IMR-90 (cell line): ENCODE measurements at regions not wholly inside any gene's neighbourhood (a gene's known extent, or its start where the extent isn't known, plus 50 kb on each side); places are given as distances from the start of the nearest gene placed in this dataset.

Experiments
- ATAC-seq: fragments of 200-7000 bp; cut with Tn5 transposase; 2 replicates; pipeline ENCODE4 v1.9.1; 2020; ENCODE audit warnings: low read depth, mild to moderate bottlenecking, moderate library complexity
- BruUV-seq: library from RNA; stranded (reverse); fragments of 400-500 nt; replicated peaks from 2 replicates; lab custom pipeline; 2021; lab: Mats Ljungman, UMichigan
- CTCF ChIA-PET: fragments of 300-600 bp; formaldehyde crosslinking; extraction: SDS; loops from one replicate; lab custom pipeline; 2021; ENCODE audit warnings: antibody characterized with exemption; lab: Yijun Ruan, JAX
- POLR2A ChIA-PET: fragments of 300-600 bp; sonication (Branson Sonifier 250); formaldehyde crosslinking; loops from one replicate; lab custom pipeline; 2022; ENCODE audit warnings: antibody characterized with exemption; ENCODE audit not compliant: unreplicated experiment; lab: Charles Lee
- DNase-seq: peaks from one replicate; pipeline ENCODE4 v3.0.0; 2013
- H2AFZ ChIP-seq: replicated peaks from 2 replicates; pipeline ENCODE3; 2013; ENCODE audit warnings: low read length, mild to moderate bottlenecking; ENCODE audit not compliant: poor library complexity
- H2AK5ac ChIP-seq: 2 replicates; pipeline ENCODE4 v1.6.1; 2013; ENCODE audit warnings: low read depth, low read length, inconsistent platforms
- H2AK9ac ChIP-seq: replicated peaks from 2 replicates; pipeline ENCODE3; 2013; ENCODE audit warnings: mild to moderate bottlenecking, low read depth, low read length, moderate library complexity; ENCODE audit not compliant: poor library complexity
- H2BK120ac ChIP-seq: 2 replicates; pipeline ENCODE4 v1.6.1; 2013; ENCODE audit warnings: low read depth, low read length, inconsistent platforms
- H2BK15ac ChIP-seq: 3 replicates; pipeline ENCODE4 v1.6.1; 2013; ENCODE audit warnings: low read depth, low read length, inconsistent platforms
- H2BK20ac ChIP-seq: 2 replicates; pipeline ENCODE4 v1.6.1; 2013; ENCODE audit warnings: low read depth, mild to moderate bottlenecking, inconsistent platforms, low read length, moderate library complexity
- H2BK5ac ChIP-seq: 2 replicates; pipeline ENCODE4 v1.6.1; 2013; ENCODE audit warnings: mild to moderate bottlenecking, low read depth, low read length, inconsistent platforms; ENCODE audit not compliant: poor library complexity, severe bottlenecking
- H3K14ac ChIP-seq: replicated peaks from 2 replicates; pipeline ENCODE4 v1.6.1; 2013; ENCODE audit warnings: low read depth, low read length, inconsistent platforms
- H3K18ac ChIP-seq: 2 replicates; pipeline ENCODE4 v1.6.1; 2013; ENCODE audit warnings: low read depth, low read length, control low read depth
- H3K23ac ChIP-seq: 2 replicates; pipeline ENCODE4 v1.6.1; 2013; ENCODE audit warnings: low read depth, low read length, inconsistent platforms
- H3K27ac ChIP-seq: 2 replicates; pipeline ENCODE4 v1.5.1; 2013; ENCODE audit warnings: mild to moderate bottlenecking, control low read depth, low read length; ENCODE audit not compliant: insufficient read depth
- H3K27me3 ChIP-seq: 2 replicates; pipeline ENCODE4 v1.6.1; 2013; ENCODE audit warnings: low read length; ENCODE audit not compliant: control insufficient read depth, insufficient read depth
- H3K36me3 ChIP-seq: 2 replicates; pipeline ENCODE4 v1.6.1; 2013; ENCODE audit warnings: low read length, mixed read lengths; ENCODE audit not compliant: control insufficient read depth, insufficient read depth
- H3K4ac ChIP-seq: 2 replicates; pipeline ENCODE4 v1.6.1; 2013; ENCODE audit warnings: low read depth, low read length, inconsistent platforms
- H3K4me1 ChIP-seq: 2 replicates; pipeline ENCODE4 v1.6.1; 2013; ENCODE audit warnings: low read length, mixed read lengths; ENCODE audit not compliant: control insufficient read depth, insufficient read depth
- H3K4me2 ChIP-seq: 2 replicates; pipeline ENCODE4 v1.6.1; 2013; ENCODE audit warnings: low read depth, mild to moderate bottlenecking, control low read depth, low read length, moderate library complexity
- H3K4me3 ChIP-seq: 2 replicates; pipeline ENCODE4 v1.5.1; 2013; ENCODE audit warnings: low read depth, mild to moderate bottlenecking, control low read depth, low read length, moderate library complexity; ENCODE audit not compliant: insufficient read depth
- H3K56ac ChIP-seq: 2 replicates; pipeline ENCODE4 v1.6.1; 2013; ENCODE audit warnings: low read length, inconsistent platforms; ENCODE audit not compliant: insufficient read depth; ENCODE audit errors: extremely low read depth
- H3K79me1 ChIP-seq, 2 experiments: 2 replicates each; pipeline ENCODE4 v1.6.1; 2013; ENCODE audit warnings: low read length in 2 of 2, inconsistent platforms in 1 of 2, low read depth in 1 of 2
- H3K9ac ChIP-seq: 2 replicates; pipeline ENCODE4 v1.6.1; 2013; ENCODE audit warnings: low read depth, low read length, control low read depth
- H3K9me1 ChIP-seq: 2 replicates; pipeline ENCODE4 v1.6.1; 2013; ENCODE audit warnings: low read length, inconsistent platforms; ENCODE audit not compliant: insufficient read depth
- H3K9me3 ChIP-seq: 2 replicates; pipeline ENCODE4 v1.6.1; 2013; ENCODE audit warnings: low read length; ENCODE audit not compliant: control insufficient read depth, insufficient read depth
- H4K20me1 ChIP-seq: 2 replicates; pipeline ENCODE4 v1.6.1; 2013; ENCODE audit warnings: low read length, inconsistent platforms; ENCODE audit not compliant: insufficient read depth
- H4K5ac ChIP-seq: 2 replicates; pipeline ENCODE4 v1.6.1; 2013; ENCODE audit warnings: mild to moderate bottlenecking, low read depth, low read length, control low read depth
- H4K8ac ChIP-seq, 2 experiments: 2 replicates each; pipeline ENCODE4 v1.6.1; 2013; ENCODE audit warnings: low read depth in 2 of 2, low read length in 2 of 2, control low read depth in 1 of 2, inconsistent platforms in 1 of 2
- H4K91ac ChIP-seq: 2 replicates; pipeline ENCODE4 v1.6.1; 2013; ENCODE audit warnings: low read depth, low read length, inconsistent platforms; ENCODE audit not compliant: insufficient read depth
- FOS ChIP-seq: fragments of 150-350 bp; IDR thresholded peaks from 2 replicates; pipeline ENCODE4 v1.6.1; 2016; ENCODE audit warnings: low read depth, low read length
- MAZ ChIP-seq: IDR thresholded peaks from 2 replicates; pipeline ENCODE4 v1.6.1; 2012; ENCODE audit warnings: low read depth, mild to moderate bottlenecking, low read length, improper control_type of control experiment, moderate library complexity, borderline replicate concordance
- RAD21 ChIP-seq: IDR thresholded peaks from 2 replicates; pipeline ENCODE4 v1.6.1; 2012; ENCODE audit warnings: low read length, improper control_type of control experiment
- RFX5 ChIP-seq: IDR thresholded peaks from 2 replicates; pipeline ENCODE4 v1.8.0; 2012; ENCODE audit warnings: low read depth, mild to moderate bottlenecking, low read length, moderate library complexity
- WGBS, 2 experiments: methylation state at CpG; one replicate each; pipeline versions ENCODE4 v1.1.5 to v1.1.7; 2013; ENCODE audit warnings: missing lambda C conversion rate in 2 of 2; ENCODE audit not compliant: insufficient read length in 1 of 2; ENCODE audit errors: extremely low coverage in 2 of 2; 5-methylcytosine and 5-hydroxymethylcytosine counted together
- dilution Hi-C: fragments of 300-500 bp; cut with HindIII; formaldehyde crosslinking; loops from one replicate; pipeline ENCODE4 v1.14.3; 2018; ENCODE audit warnings: low sequenced_read_pairs; ENCODE audit not compliant: unreplicated experiment
- in situ Hi-C: fragments of 300-500 bp; cut with MboI; formaldehyde crosslinking; loops from 3 replicates; pipeline ENCODE4 v1.14.3; 2019; ENCODE audit warnings: low sequenced_read_pairs, inconsistent platforms, mixed read lengths
- intact Hi-C: fragments of 100-400 bp; cut with micrococcal nuclease; formaldehyde crosslinking; loops from 2 replicates; pipeline ENCODE4 v1.10.0; 2022

GRCh38 chr5:42887097-42887496 lies 75.4 kb upstream of the SELENOP start:
- Histone ChIP-seq H4K91ac (no peak overlapping the region), H2BK20ac (no peak overlapping the region), H3K4me1 (no peaks in the 10 kb centered on the region; the same call in 1 of the 2 replicates), H2BK120ac (no peak overlapping the region), H2BK15ac (no peak overlapping the region), H3K27ac (no peak overlapping the region), H2AFZ (no peak overlapping the region), H3K36me3 (no peaks in the 10 kb centered on the region), H3K18ac (no peak overlapping the region), H3K4me2 (no peak overlapping the region), H3K4me3 (no peak overlapping the region), H3K79me1 (no peaks in the 10 kb centered on the region), H4K8ac (no peak overlapping the region), H4K5ac (no peak overlapping the region), H3K14ac (no peak overlapping the region), H3K23ac (no peak overlapping the region), H3K9ac (no peak overlapping the region), H3K56ac (no peak overlapping the region), H2BK5ac (no peak overlapping the region), H3K9me1 (no peaks in the 10 kb centered on the region), H3K4ac (no peak overlapping the region), H4K20me1 (no peaks in the 10 kb centered on the region), H2AK9ac (no peak overlapping the region), H2AK5ac (no peak overlapping the region), H3K27me3 (peaks cover 9% of the 10 kb centered on the region), H3K9me3 (no peaks in the 10 kb centered on the region)
- no peak for ATAC-seq
- in situ Hi-C loops (no loop called here), intact Hi-C loops (loop anchor here (5.0 to 10.0 kb wide), 4 partner anchors 122 to 1030 kb away; partner anchors contain the start of gene GHR), dilution Hi-C loops (no loop called here)
- ChIA-PET POLR2A (no interaction called here), CTCF (no interaction called here)
- TF ChIP-seq RFX5 (no peak), RAD21 (no peak), FOS (no peak), MAZ (no peak)
- WGBS, 2 experiments = 66% methylated on average over 2 of the region's 6 CpGs; no CpG with 5 or more reads in 1 of the 2 experiments
- DNase-seq = no peak
- no TSS peak for BruUV-seq
